ENCODE measurements at regions not wholly inside any gene's neighbourhood (a gene's known extent, or its start where the extent isn't known, plus 50 kb on each side); places are given as distances from the start of the nearest gene placed in this dataset.

DNA sequence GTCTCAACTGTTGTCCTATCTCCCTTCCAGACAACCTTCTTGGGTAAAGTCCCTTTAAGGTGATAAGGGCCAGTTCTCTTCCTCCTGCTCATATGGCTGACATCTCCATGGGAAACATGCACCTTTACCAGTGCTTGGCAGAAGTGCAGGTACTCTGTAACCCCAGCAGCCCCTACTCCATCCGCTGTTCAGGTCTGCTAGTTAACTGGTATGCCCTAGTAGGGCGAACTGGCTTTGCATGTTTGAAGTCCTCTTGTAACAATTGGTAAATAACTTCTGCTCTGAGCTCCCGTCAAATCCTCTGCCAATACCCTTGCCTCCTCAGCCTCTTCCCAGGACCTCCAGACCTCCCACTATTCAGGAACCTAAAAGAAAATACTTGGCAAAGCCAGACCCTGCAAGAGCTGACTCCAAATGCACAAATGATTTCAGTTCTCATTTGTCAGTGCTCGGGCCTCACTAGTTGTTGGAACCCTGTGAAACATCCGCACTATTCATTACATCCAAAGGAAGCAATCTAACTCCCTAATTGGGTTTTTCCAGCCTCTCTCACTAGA, 703.7 kb downstream of the MAFB start:
- TF ChIP-seq, protein P1, sequence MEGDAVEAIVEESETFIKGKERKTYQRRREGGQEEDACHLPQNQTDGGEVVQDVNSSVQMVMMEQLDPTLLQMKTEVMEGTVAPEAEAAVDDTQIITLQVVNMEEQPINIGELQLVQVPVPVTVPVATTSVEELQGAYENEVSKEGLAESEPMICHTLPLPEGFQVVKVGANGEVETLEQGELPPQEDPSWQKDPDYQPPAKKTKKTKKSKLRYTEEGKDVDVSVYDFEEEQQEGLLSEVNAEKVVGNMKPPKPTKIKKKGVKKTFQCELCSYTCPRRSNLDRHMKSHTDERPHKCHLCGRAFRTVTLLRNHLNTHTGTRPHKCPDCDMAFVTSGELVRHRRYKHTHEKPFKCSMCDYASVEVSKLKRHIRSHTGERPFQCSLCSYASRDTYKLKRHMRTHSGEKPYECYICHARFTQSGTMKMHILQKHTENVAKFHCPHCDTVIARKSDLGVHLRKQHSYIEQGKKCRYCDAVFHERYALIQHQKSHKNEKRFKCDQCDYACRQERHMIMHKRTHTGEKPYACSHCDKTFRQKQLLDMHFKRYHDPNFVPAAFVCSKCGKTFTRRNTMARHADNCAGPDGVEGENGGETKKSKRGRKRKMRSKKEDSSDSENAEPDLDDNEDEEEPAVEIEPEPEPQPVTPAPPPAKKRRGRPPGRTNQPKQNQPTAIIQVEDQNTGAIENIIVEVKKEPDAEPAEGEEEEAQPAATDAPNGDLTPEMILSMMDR (IDR thresholded peaks at IDR 0.05; ENCODE audit: insufficient read depth, low read length): no peak
- TF ChIP-seq SPI1 (IDR thresholded peaks at IDR 0.05; ENCODE audit: borderline replicate concordance, low read depth) (no peak), GABPA (IDR thresholded peaks at IDR 0.05; ENCODE audit: low read depth) (no peak), POLR2AphosphoS5 (IDR thresholded peaks at IDR 0.05; ENCODE audit: low read depth) (no peak)
- TF ChIP-seq, protein P2, sequence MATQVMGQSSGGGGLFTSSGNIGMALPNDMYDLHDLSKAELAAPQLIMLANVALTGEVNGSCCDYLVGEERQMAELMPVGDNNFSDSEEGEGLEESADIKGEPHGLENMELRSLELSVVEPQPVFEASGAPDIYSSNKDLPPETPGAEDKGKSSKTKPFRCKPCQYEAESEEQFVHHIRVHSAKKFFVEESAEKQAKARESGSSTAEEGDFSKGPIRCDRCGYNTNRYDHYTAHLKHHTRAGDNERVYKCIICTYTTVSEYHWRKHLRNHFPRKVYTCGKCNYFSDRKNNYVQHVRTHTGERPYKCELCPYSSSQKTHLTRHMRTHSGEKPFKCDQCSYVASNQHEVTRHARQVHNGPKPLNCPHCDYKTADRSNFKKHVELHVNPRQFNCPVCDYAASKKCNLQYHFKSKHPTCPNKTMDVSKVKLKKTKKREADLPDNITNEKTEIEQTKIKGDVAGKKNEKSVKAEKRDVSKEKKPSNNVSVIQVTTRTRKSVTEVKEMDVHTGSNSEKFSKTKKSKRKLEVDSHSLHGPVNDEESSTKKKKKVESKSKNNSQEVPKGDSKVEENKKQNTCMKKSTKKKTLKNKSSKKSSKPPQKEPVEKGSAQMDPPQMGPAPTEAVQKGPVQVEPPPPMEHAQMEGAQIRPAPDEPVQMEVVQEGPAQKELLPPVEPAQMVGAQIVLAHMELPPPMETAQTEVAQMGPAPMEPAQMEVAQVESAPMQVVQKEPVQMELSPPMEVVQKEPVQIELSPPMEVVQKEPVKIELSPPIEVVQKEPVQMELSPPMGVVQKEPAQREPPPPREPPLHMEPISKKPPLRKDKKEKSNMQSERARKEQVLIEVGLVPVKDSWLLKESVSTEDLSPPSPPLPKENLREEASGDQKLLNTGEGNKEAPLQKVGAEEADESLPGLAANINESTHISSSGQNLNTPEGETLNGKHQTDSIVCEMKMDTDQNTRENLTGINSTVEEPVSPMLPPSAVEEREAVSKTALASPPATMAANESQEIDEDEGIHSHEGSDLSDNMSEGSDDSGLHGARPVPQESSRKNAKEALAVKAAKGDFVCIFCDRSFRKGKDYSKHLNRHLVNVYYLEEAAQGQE (IDR thresholded peaks at IDR 0.05; ENCODE audit: insufficient replicate concordance, low read depth): no peak
- Histone ChIP-seq H3K27me3 (ENCODE audit: insufficient read depth, poor library complexity, severe bottlenecking) (no peaks in the 10 kb centered on the region), H3K4me3 (replicated peaks; ENCODE audit: insufficient read depth, low read length) (no peak overlapping the region), H3K27ac (replicated peaks) (no peak overlapping the region)
- DNase-seq (ENCODE audit: low read depth in 1 of 2, low spot score in 1 of 2): no peak

DNA sequence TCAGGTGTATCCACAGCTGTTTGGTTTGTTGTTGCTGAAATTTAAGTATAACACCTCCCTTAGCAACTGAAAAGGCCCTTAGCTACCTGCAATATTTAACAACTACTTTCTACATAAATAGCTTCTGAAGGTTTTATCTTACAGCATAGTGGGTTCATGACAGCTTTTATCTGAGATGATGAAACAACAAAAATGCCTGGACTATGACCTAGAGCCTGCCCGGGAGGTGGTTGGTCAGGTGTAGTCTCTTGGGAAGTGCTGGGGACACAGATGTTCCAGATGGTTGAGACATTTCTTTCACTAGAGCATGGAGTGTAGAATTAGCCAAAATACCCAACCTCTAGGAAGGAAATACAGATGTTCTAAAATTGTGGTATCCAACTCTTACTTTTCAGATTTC, 705.4 kb downstream of the MAFB start:
- TF ChIP-seq, protein P2 (IDR thresholded peaks at IDR 0.05; ENCODE audit: insufficient replicate concordance, low read depth): no peak
- TF ChIP-seq SPI1 (IDR thresholded peaks at IDR 0.05; ENCODE audit: borderline replicate concordance, low read depth) (no peak), POLR2AphosphoS5 (IDR thresholded peaks at IDR 0.05; ENCODE audit: low read depth) (no peak), GABPA (IDR thresholded peaks at IDR 0.05; ENCODE audit: low read depth) (no peak)
- TF ChIP-seq, protein P1 (IDR thresholded peaks at IDR 0.05; ENCODE audit: insufficient read depth, low read length): no peak
- no peaks in the 10 kb centered on the region for H3K27me3 ChIP-seq (ENCODE audit: insufficient read depth, poor library complexity, severe bottlenecking)
- DNase-seq (ENCODE audit: low read depth in 1 of 2, low spot score in 1 of 2): no peak

DNA sequence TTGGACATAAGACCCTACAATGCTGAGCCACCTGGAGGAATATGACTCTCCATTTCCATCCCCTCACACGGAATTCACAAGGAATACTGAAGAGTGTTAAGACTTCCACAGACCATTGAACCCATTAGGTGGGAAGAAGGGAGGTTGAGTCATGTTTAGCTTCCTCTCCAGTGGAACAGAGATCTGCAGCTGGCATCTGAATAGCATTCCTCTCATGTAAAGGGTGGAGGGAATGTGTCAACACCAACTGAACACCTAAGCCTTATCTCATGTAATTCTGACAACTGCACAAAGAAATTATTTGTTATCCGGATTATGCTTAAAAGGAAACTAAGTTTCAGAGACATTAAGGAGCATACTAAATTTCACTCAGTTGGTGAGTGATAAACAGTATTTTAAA, 705.9 kb downstream of the MAFB start:
- DNase-seq (ENCODE audit: low read depth in 1 of 2, low spot score in 1 of 2): no peak
- H3K27ac ChIP-seq (replicated peaks): no peak overlapping the region
- TF ChIP-seq SPI1 (IDR thresholded peaks at IDR 0.05; ENCODE audit: borderline replicate concordance, low read depth): no peak
- TF ChIP-seq POLR2AphosphoS5 (IDR thresholded peaks at IDR 0.05; ENCODE audit: low read depth): no peak
- TF ChIP-seq, protein P1 (IDR thresholded peaks at IDR 0.05; ENCODE audit: insufficient read depth, low read length): no peak
- TF ChIP-seq, protein P2 (IDR thresholded peaks at IDR 0.05; ENCODE audit: insufficient replicate concordance, low read depth): no peak
- H3K4me3 ChIP-seq (replicated peaks; ENCODE audit: insufficient read depth, low read length): no peak overlapping the region
- H3K27me3 ChIP-seq (ENCODE audit: insufficient read depth, poor library complexity, severe bottlenecking): no peaks in the 10 kb centered on the region

More for the DNA sequence above, 705.4 kb downstream of the MAFB start:
- Histone ChIP-seq H3K4me3 (replicated peaks; ENCODE audit: insufficient read depth, low read length) (no peak overlapping the region), H3K27ac (replicated peaks) (no peak overlapping the region)
